ENCODE measurements at regions not wholly inside any gene's neighbourhood (a gene's known extent, or its start where the extent isn't known, plus 50 kb on each side); places are given as distances from the start of the nearest gene placed in this dataset.
"Not testable (repeated sequence)": the region's sequence is repeated elsewhere in the genome, so short reads cannot be mapped to it uniquely, and the experiment has no call there.

DNA sequence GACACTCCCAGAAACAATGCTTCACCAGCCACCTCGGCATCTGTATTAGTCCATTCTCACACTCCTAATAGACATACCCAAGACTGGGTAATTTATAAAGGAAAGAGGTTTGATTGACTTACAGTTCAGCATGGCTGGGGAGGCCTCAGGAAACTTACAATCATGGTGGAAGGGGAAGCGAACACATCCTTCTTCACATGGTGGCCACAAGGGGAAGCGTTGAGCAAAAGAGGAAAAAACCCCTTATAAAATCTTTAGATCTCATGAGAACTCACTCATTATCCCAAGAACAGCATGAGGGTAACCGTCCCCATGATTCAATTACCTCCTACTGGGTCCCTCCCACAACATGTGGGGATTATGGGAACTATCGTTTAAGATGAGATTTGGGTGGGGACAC is 140.9 kb downstream of the LIG4 start:
- DNase-seq, result not testable (repeated sequence)

DNA sequence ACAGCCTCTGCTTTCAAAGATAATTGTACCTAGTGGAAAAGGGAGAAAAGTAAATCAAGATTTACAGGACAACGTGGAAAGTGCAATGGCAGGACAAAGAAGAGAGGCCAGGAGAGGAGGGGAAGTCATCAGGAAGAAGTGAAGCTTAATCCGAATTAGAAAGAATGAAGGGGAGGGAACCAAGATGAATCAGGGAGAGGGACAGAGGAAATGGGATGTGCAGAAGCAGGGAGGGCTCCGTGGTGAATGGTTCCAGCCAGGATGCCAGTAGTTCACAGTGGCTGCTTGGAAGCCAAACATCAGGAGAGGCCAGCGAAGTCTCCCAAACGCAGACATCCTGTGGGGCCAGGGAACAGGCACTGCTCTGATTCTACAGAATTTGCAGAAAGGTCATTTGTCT is 144.4 kb downstream of the LIG4 start:
- DNase-seq, result no peak

GRCh38 chr13:108070491-108070890 is 144.8 kb downstream of the LIG4 start:
- no peak for DNase-seq

GRCh38 chr13:108069521-108070210 is 145.7 kb downstream of the LIG4 start:
- no peak for DNase-seq

- not testable (repeated sequence) for DNase-seq
Observed at GRCh38 chr13:108064372-108064771, 151.0 kb downstream of the LIG4 start.

DNA sequence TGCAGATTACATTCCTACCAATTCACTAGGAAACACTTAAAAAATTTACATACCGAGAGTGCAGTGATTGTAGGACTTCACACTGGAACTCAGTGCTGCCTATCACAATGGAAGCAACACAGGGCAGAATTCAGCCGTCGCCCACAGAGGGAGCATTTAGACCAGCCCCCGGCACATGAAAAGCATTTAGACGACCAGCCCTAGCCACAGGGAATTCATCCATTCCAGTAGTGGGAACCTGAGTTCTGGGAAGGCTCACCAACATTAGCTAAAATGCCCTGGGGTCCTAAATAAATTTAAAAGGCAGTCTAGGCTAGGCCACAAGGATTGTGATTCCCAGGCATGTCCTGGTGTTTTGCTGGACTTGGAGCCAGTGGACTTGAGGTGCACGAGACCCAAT is 155.2 kb downstream of the LIG4 start:
- no peak for DNase-seq

DNA sequence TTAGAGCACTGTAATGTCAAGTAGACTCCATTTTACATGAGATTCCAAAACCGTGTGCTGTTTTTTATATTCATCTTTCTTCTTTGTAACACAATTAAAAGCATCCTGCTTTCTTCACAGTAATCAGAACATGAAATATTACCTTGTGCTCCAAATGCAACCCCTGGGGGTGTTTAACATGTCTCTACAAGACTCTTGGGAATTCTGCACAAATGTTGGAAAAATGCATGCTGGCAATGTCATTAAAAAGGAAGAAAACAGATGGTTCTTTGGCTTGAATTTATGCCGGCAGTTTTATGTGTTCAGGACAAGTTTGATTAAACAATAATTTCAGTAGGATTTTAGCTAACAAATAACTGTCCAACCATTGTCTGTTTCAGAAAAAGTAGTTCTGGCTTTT is 159.1 kb downstream of the LIG4 start:
- no peak for DNase-seq

- no peak for DNase-seq
Observed at GRCh38 chr13:108049211-108049610, 166.1 kb downstream of the LIG4 start.

DNA sequence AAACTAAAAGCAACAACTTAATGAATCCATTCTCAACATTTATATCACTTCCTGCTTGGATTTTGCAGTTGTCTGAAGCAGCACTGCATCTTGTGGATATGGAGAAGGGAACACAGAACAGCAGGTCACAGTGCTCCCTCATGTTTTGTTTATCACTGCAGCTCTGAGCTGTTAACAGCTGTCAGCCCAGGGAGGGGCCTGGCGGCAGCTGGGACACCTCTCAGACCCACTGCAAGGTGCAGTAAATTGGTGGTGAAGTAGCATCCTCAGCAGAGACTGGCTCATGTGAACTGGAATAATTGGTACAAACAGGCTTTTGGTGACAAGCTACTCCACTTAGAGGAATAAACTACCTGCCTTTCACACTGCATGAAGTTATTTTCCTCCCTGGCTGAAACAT is 170.4 kb downstream of the LIG4 start:
- no peak for DNase-seq

- DNase-seq, result not testable (repeated sequence)
Observed at GRCh38 chr13:108042866-108043265, 172.5 kb downstream of the LIG4 start.

DNA sequence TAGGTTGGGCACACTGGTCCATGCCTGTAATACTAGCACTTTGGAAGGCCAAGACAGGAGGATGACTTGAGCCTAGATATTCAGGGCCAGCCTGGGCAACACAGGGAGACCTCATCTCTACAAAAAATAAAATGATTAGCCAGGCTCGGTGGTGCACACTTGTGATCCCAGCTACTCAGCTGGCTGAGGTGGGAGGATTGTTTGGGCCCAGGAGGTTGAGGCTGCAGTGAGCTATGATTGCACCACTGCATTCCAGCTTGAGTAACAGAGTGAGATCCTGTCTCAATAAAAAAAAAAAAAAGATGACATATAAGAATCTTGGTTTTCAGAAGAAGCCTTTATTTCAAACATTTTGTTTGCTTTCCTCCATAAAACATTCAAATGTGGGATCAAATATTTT is 178.0 kb downstream of the LIG4 start:
- DNase-seq, result no peak

DNA sequence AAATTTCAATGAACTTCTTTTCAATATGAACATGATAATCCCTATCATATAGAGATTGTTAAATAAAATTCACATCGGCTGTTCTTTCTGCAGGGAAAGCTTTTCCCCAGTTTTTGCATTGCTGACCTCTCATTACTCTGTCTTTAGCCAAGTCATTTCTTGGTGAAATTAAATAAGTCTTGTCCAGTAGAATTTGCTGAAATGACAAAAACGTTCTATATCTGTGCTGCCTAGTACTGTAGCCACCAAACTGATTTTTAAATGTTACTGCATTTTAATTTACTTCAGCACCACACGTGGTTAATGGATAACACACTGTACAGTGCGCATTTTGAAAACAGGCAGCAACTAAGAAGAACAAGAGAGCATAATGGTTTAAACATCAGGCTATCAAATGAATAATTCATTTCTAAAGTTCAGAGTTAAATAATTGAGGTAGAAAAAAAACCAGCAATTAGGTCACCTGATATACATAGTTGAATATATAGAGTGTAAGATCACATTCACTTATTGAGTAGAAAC is 178.9 kb downstream of the LIG4 start:
- no peak for DNase-seq

DNA sequence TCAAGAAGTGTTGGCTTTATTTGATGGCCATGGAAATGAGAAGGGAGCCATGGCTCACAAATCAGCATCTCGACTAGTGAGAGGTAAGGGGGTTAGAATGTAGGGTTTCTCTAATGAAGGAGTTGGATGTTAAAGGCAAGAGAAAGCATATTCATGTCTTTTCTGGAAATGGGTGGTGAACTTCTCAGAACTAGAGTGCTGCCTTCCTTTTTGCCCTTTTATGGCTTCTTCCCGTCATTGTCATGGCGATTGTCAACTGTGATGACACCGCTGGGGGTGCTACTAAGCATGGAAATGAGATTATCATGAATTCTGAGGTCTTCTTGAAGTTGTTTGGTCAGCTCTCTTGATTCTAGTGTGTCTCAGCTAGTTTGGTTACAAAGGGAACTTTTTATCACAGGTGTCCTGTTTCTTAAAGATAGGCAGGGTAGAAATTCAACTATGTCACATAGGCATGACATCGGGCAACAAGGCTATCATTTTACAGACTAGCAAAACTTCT is 180.4 kb downstream of the LIG4 start:
- DNase-seq, result no peak

DNA sequence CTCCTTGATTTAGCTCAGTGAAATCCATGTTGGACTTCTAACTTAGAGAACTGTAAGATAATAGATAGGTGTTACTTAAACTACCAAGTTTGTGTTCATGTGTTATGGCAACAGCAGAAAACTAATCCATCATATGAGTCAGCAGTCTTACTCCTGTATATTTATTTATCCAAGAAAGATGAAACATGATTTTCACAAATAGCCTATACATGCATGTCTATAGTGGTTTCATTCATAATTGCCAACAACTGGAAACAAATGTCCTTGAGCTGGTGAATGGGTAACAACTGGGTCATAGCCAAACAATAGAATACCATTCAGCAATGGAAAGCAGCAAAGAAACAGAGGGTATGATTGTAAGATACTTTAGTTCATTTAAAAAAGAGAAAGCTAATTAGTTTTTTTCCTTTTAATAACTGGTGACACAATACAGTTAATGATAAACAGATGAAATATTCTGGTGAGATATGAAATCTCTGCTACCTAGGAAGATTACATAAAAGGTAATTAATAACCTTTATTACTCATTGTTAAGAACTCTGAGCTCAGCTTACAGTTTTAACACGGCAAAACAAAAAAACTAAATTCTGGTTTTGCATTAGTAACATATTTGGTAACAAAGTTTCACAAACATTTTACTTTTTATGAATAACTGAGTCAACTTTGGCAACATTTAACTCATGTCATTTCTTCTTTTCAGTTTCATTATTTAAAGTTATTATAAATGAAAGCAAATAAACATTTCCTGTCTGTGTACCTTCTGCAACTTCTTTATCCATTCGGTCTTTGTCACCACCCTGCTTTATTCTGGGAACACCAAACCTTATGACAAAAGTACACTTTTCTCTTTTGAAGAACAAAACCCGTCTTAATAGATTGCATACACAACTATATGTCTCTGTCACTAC is 181.3 kb downstream of the LIG4 start:
- DNase-seq, result no peak

DNA sequence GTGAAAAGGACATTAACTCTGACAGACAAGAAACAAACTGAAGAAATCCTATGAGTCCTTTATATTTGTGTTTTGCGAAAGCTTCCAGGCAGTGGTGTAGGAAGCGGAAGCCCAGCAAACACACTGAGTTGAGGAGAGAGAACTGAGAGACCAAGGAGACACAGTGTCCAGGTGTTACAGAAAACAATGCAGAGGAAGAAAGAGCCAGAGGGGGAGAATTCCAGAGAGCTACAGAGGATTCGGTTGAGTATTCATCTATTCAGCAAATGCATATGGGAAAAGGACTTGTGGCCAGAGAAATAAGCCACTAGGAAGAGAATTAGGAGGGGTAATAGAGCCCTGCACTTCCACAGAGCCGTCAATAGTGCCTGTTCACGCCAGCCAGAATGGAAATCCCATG is 183.5 kb downstream of the LIG4 start:
- no peak for DNase-seq

- DNase-seq, result no peak
Observed at GRCh38 chr13:108030769-108031168, 184.6 kb downstream of the LIG4 start.

DNA sequence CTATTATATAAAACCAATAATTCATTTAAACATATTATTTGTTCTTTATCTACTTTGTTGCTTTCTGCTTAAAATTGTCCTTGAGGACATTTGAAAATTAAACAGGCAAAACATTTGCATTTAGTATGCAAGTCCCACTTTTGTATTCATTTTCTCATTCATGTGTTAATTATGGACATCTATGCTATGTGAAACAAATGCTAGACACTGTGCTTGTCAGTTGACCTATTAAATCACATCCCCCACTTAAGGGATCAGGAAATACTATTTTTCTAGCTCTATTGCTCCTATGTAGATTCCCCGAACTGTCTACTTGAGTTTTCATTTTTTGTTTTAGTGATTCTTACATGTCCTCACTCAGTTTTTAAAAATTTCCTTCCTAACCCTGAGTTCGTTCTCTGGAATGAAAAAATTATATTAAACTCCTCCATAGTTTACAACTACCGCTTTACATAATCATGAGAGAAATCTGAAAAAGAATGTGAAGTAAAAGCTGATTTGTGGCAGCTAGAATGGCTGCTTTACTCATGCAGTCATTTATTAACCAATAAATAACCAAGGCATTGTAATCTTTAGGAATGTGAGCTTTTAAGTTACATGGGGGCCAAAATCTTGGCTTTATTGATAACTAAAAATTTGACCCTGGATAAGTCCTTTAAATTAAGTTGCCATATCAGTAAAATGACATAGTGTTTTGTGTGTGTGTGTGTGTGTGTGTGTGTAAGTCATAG is 188.5 kb downstream of the LIG4 start:
- no peak for DNase-seq

DNA sequence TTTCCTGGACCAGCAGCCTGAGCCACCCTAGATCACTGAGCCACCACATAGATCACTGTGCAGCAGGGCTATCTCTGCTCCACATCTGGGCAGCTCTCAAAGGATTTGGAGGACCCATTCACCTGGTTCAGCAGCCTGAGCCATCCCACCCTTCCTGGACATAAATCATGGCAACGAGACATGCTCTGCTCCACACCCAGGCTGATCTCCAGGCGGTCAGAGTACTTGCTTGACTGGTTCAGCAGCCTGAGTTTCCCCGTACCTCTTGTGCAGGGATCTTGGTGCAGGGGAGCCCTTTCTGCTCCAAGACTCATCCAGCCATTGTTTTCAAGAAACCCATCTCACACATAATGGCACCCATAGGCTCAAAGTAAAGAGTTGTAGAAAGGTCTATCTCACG is 195.3 kb downstream of the LIG4 start:
- no peak for DNase-seq

- DNase-seq, result no peak
Observed at GRCh38 chr13:108018371-108018870, 196.9 kb downstream of the LIG4 start.

GRCh38 chr13:108006619-108007018 is 208.7 kb downstream of the LIG4 start:
- DNase-seq, result no peak

DNA sequence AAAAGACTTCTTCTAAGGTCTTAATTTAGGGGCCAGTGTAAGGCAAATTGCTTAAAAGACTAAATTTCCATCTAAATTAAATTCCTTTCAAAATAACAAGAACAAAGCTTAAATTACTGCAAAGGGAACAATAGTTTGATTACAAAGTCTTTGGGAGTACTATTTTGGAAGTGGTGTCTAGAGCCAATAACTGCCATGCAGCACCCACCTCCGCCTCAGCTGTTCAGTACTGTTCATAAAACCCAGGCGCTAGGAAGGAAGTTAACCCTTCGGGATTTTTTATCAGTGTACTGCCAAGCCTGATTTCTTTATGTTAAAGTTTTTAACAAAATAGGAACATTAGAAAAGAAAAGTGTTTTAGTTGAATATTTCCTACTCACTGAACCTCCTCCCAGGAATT is 210.1 kb downstream of the LIG4 start:
- DNase-seq, result no peak

- no peak for DNase-seq
Observed at GRCh38 chr13:108003626-108004025, 211.7 kb downstream of the LIG4 start.

DNA sequence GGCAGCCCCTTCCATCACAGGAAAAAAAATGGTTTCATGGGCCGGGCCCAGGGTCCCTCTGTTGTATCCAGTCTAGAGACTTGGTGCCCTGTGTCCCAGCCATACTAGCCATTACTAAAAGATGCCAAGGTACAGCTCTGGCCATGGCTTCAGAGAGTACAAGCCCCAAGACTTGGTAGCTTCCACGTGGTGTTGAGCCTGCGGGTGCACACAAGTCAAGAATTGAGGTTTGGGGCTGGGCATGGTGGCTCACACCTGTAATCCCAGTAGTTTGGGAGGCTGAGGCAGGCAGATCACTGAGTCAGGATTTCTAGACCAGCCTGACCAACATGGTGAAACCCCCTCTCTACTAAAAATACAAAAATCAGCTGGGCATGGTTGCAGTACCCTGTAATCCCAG is 214.3 kb downstream of the LIG4 start:
- DNase-seq, result no peak
